GM12878 (cell line): ENCODE measurements at regions not wholly inside any gene's neighbourhood (a gene's known extent, or its start where the extent isn't known, plus 50 kb on each side); places are given as distances from the start of the nearest gene placed in this dataset.

ENCODE experiments used
- ATAC-seq: fragments of 200-7000 bp; cut with Tn5 transposase; 3 replicates; pipeline ENCODE4 v1.9.1; 2020; ENCODE audit warnings: mild to moderate bottlenecking, moderate library complexity
- BruUV-seq: library from RNA; stranded (reverse); fragments of 400-500 nt; replicated peaks from 2 replicates; lab custom pipeline; 2021; lab: Mats Ljungman, UMichigan
- CTCF ChIA-PET: fragments of 300-600 bp; sonication (Branson Sonifier 250); formaldehyde crosslinking; extraction: SDS; loops from one replicate; lab custom pipeline; 2021; ENCODE audit warnings: inconsistent platforms; lab: Yijun Ruan, JAX
- POLR2A ChIA-PET: fragments of 350-600 bp; formaldehyde crosslinking; extraction: SDS; loops from one replicate; lab custom pipeline; 2021; ENCODE audit warnings: inconsistent platforms; lab: Charles Lee
- RAD21 ChIA-PET: fragments of 300-600 bp; sonication (Branson Sonifier 250); formaldehyde crosslinking; loops from one replicate; lab custom pipeline; 2023; ENCODE audit warnings: antibody characterized with exemption; ENCODE audit not compliant: unreplicated experiment; lab: Charles Lee
- SMC1A ChIA-PET: fragments of 300-600 bp; sonication (Branson Sonifier 250); formaldehyde crosslinking; loops from one replicate; lab custom pipeline; 2023; ENCODE audit not compliant: unreplicated experiment, uncharacterized antibody; lab: Charles Lee
- DNase-seq: peaks from one replicate; pipeline ENCODE4 v3.0.0-alpha.2; 2011; ENCODE audit warnings: low read depth, low spot score
- FAIRE-seq: peaks from 3 replicates; lab custom pipeline; 2011; peaks lifted over from hg19 to GRCh38; lab: Jason Lieb, UNC
- H2AFZ ChIP-seq: 2 replicates; pipeline ENCODE4 v1.6.0; 2011; ENCODE audit warnings: low read depth, low read length, control low read depth; ENCODE audit not compliant: control insufficient read depth
- H3K27ac ChIP-seq: 2 replicates; pipeline ENCODE4 v1.5.1; 2011; ENCODE audit warnings: control low read depth; ENCODE audit not compliant: control insufficient read depth, insufficient read depth
- H3K27me3 ChIP-seq, 2 experiments: replicated peaks in 1 of 2; 2 replicates each; pipeline versions ENCODE4 v1.6.0 to v1.6.1; 2011; ENCODE audit warnings: low read length in 1 of 2; ENCODE audit not compliant: control insufficient read depth in 2 of 2, insufficient read depth in 2 of 2
- H3K36me3 ChIP-seq, 2 experiments: 2 replicates each; pipeline ENCODE4 v1.5.1; 2011; ENCODE audit warnings: low read length in 1 of 2; ENCODE audit not compliant: control insufficient read depth in 2 of 2, insufficient read depth in 2 of 2
- H3K4me1 ChIP-seq: 2 replicates; pipeline ENCODE4 v1.6.1; 2011; ENCODE audit warnings: mild to moderate bottlenecking, low read length, moderate library complexity, mixed read lengths; ENCODE audit not compliant: control insufficient read depth, insufficient read depth
- H3K4me2 ChIP-seq: 2 replicates; pipeline ENCODE4 v1.6.0; 2011; ENCODE audit warnings: control low read depth; ENCODE audit not compliant: control insufficient read depth, insufficient read depth
- H3K4me3 ChIP-seq: fragments of 200-600 bp; sonication (generic); 2 replicates; pipeline ENCODE4 v1.5.1; 2016
- H3K79me2 ChIP-seq: 2 replicates; pipeline ENCODE4 v1.6.0; 2011; ENCODE audit warnings: low read length; ENCODE audit not compliant: control insufficient read depth, insufficient read depth
- H3K9ac ChIP-seq: 2 replicates; pipeline ENCODE4 v1.8.0; 2011; ENCODE audit warnings: low read length, control low read depth, mixed read lengths; ENCODE audit not compliant: control insufficient read depth, insufficient read depth
- H3K9me3 ChIP-seq: replicated peaks from 3 replicates; pipeline ENCODE4 v1.5.1; 2011; ENCODE audit warnings: mild to moderate bottlenecking, low read length; ENCODE audit not compliant: control insufficient read depth, insufficient read depth
- H4K20me1 ChIP-seq: 2 replicates; pipeline ENCODE4 v1.6.0; 2011; ENCODE audit not compliant: control insufficient read depth, insufficient read depth
- ATF2 ChIP-seq: IDR thresholded peaks from 2 replicates; pipeline ENCODE4 v1.6.1; 2012; ENCODE audit warnings: low read length, inconsistent platforms
- BCL3 ChIP-seq: IDR thresholded peaks from 2 replicates; pipeline ENCODE4 v1.6.1; 2011; ENCODE audit warnings: borderline replicate concordance, low read depth, mild to moderate bottlenecking, moderate library complexity, low read length; ENCODE audit not compliant: insufficient read depth, poor library complexity, severe bottlenecking
- CEBPZ ChIP-seq: fragments of 150-350 bp; IDR thresholded peaks from 2 replicates; pipeline ENCODE4 v1.6.1; 2016; ENCODE audit warnings: low read depth, low read length
- CHD2 ChIP-seq: IDR thresholded peaks from 2 replicates; pipeline ENCODE4 v1.6.1; 2011; ENCODE audit warnings: low read depth, low read length, improper control_type of control experiment, borderline replicate concordance
- CHD4 ChIP-seq: fragments of 200-600 bp; sonication (generic); IDR thresholded peaks from 2 replicates; pipeline ENCODE4 v1.6.1; 2016; ENCODE audit warnings: mild to moderate bottlenecking
- E2F4 ChIP-seq: IDR thresholded peaks from 2 replicates; pipeline ENCODE4 v1.6.1; 2012; ENCODE audit warnings: low read depth, low read length, improper control_type of control experiment
- ESRRA ChIP-seq: IDR thresholded peaks from 2 replicates; pipeline ENCODE4 v1.6.1; 2012; ENCODE audit warnings: mild to moderate bottlenecking, low read length, improper control_type of control experiment
- FOXM1 ChIP-seq: IDR thresholded peaks from 2 replicates; pipeline ENCODE4 v1.6.1; 2012; ENCODE audit warnings: low read depth, mild to moderate bottlenecking, inconsistent platforms, low read length, moderate library complexity
- PBX3 ChIP-seq: IDR thresholded peaks from 2 replicates; pipeline ENCODE4 v1.6.1; 2011; ENCODE audit warnings: mild to moderate bottlenecking, low read depth, low read length, moderate library complexity; ENCODE audit not compliant: insufficient replicate concordance
- POLR2AphosphoS2 ChIP-seq: IDR thresholded peaks from 2 replicates; pipeline ENCODE4 v1.6.1; 2011; ENCODE audit warnings: low read depth, mild to moderate bottlenecking, low read length, improper control_type of control experiment, moderate library complexity
- RAD51 ChIP-seq: fragments of 450-650 bp; IDR thresholded peaks from 2 replicates; pipeline ENCODE4 v1.6.1; 2016; ENCODE audit warnings: moderate library complexity, mild to moderate bottlenecking, inconsistent platforms
- WGBS: methylation state at CpG from one replicate; pipeline ENCODE4 v1.1.6; 2016; ENCODE audit warnings: low lambda C conversion rate; ENCODE audit not compliant: insufficient replicate concordance, insufficient coverage; ENCODE audit errors: missing lambda C conversion rate; 5-methylcytosine and 5-hydroxymethylcytosine counted together
- in situ Hi-C: fragments of 300-500 bp; cut with MboI; formaldehyde crosslinking; loops from 9 replicates; pipeline ENCODE4 v1.14.3; 2018; ENCODE audit warnings: mixed read lengths
- intact Hi-C: fragments of 100-400 bp; cut with micrococcal nuclease; formaldehyde crosslinking; loops from one replicate; pipeline ENCODE4 v1.14.2; 2022; ENCODE audit not compliant: unreplicated experiment

- no peak for TF ChIP-seq CEBPZ
- no peak for TF ChIP-seq RAD51
- no peak for TF ChIP-seq FOXM1
- no peak for TF ChIP-seq CHD4
- no peak for TF ChIP-seq E2F4
These were observed 142.4 kb downstream of the TTLL2 start (continued) for GRCh38 chr6:167467282-167467681.

- ATAC-seq = no peak
- FAIRE-seq = no peak
- intact Hi-C loops (no loop called here), in situ Hi-C loops (no loop called here)
- Histone ChIP-seq H3K27ac (no peak overlapping the region), H4K20me1 (no peaks in the 10 kb centered on the region), H2AFZ (no peak overlapping the region), H3K4me3 (no peak overlapping the region), H3K4me2 (no peak overlapping the region), H3K79me2 (no peaks in the 10 kb centered on the region), H3K4me1 (no peaks in the 10 kb centered on the region), H3K36me3 (no peaks in the 10 kb centered on the region), H3K27me3 (no peaks in the 10 kb centered on the region), H3K9me3 (no peaks in the 10 kb centered on the region), H3K9ac (no peak overlapping the region)
- BruUV-seq = no TSS peak
- POLR2A ChIA-PET = no interaction called here
- DNase-seq = no peak
- RAD21 ChIA-PET = no interaction called here
- CTCF ChIA-PET = no interaction called here
- TF ChIP-seq CHD2 (no peak), PBX3 (peak; percentile 30), POLR2AphosphoS2 (no peak), ATF2 (no peak), BCL3 (peak; percentile 63), ESRRA (no peak)
- 71% methylated on average over 35 of the region's 39 CpGs for WGBS
- SMC1A ChIA-PET = no interaction called here
These were observed 143.0 kb downstream of the TTLL2 start for GRCh38 chr6:167467793-167468431.
